H9 (cell line): ENCODE measurements at regions not wholly inside any gene's neighbourhood (a gene's known extent, or its start where the extent isn't known, plus 50 kb on each side); places are given as distances from the start of the nearest gene placed in this dataset.

ENCODE experiments used
- DNase-seq: peaks from one replicate; pipeline ENCODE4 v3.0.0-alpha.2; 2017
- H2AFZ ChIP-seq: one replicate; pipeline ENCODE4 v1.6.1; 2013; ENCODE audit warnings: mild to moderate bottlenecking, low read length, control low read depth, moderate library complexity
- H2AK5ac ChIP-seq: 2 replicates; pipeline ENCODE4 v1.6.1; 2013; ENCODE audit warnings: low read length, control low read depth, mixed read lengths; ENCODE audit not compliant: insufficient read length
- H2BK120ac ChIP-seq: one replicate; pipeline ENCODE4 v1.6.1; 2013; ENCODE audit warnings: low read depth, mild to moderate bottlenecking, low read length, control low read depth, inconsistent platforms; ENCODE audit not compliant: poor library complexity, severe bottlenecking
- H2BK12ac ChIP-seq: 2 replicates; pipeline ENCODE4 v1.6.1; 2013; ENCODE audit warnings: low read length, control low read depth, mixed read lengths, low read depth; ENCODE audit not compliant: insufficient read length
- H2BK15ac ChIP-seq: 2 replicates; pipeline ENCODE4 v1.6.1; 2013; ENCODE audit warnings: low read depth, low read length, control low read depth
- H2BK20ac ChIP-seq: one replicate; pipeline ENCODE4 v1.6.1; 2013; ENCODE audit warnings: low read depth, mild to moderate bottlenecking, low read length, control low read depth, inconsistent platforms; ENCODE audit not compliant: poor library complexity, severe bottlenecking
- H2BK5ac ChIP-seq: 2 replicates; pipeline ENCODE4 v1.6.1; 2013; ENCODE audit warnings: low read length, control low read depth, mixed read lengths; ENCODE audit not compliant: insufficient read length
- H3K14ac ChIP-seq: 2 replicates; pipeline ENCODE4 v1.6.1; 2013; ENCODE audit warnings: low read length, control low read depth; ENCODE audit not compliant: insufficient read depth
- H3K18ac ChIP-seq: 2 replicates; pipeline ENCODE4 v1.6.1; 2013; ENCODE audit warnings: low read depth, mild to moderate bottlenecking, mixed read lengths, low read length, control low read depth; ENCODE audit not compliant: insufficient read length
- H3K23ac ChIP-seq: 2 replicates; pipeline ENCODE4 v1.6.1; 2013; ENCODE audit warnings: low read length, control low read depth, mixed read lengths, low read depth; ENCODE audit not compliant: insufficient read length
- H3K23me2 ChIP-seq: 2 replicates; pipeline ENCODE4 v1.6.1; 2013; ENCODE audit warnings: low read depth, mild to moderate bottlenecking, mixed read lengths, low read length, control low read depth; ENCODE audit not compliant: insufficient read length, poor library complexity, severe bottlenecking
- H3K27ac ChIP-seq: 2 replicates; pipeline ENCODE4 v1.5.1; 2013; ENCODE audit warnings: low read length, control low read depth, mixed read lengths, low read depth; ENCODE audit not compliant: insufficient read length
- H3K27me3 ChIP-seq: 2 replicates; pipeline ENCODE4 v1.6.1; 2013; ENCODE audit warnings: low read length, control low read depth, inconsistent platforms; ENCODE audit not compliant: insufficient read depth
- H3K4ac ChIP-seq: 2 replicates; pipeline ENCODE4 v1.6.1; 2013; ENCODE audit warnings: low read depth, mild to moderate bottlenecking, control low read depth, inconsistent platforms, low read length, moderate library complexity
- H3K4me1 ChIP-seq: 2 replicates; pipeline ENCODE4 v1.6.1; 2013; ENCODE audit warnings: low read length, control low read depth, inconsistent platforms; ENCODE audit not compliant: insufficient read depth
- H3K4me2 ChIP-seq: 2 replicates; pipeline ENCODE4 v1.6.1; 2013; ENCODE audit warnings: low read length, control low read depth, mixed read lengths; ENCODE audit not compliant: insufficient read length, insufficient read depth
- H3K56ac ChIP-seq: 2 replicates; pipeline ENCODE4 v1.6.1; 2013; ENCODE audit warnings: low read depth, mild to moderate bottlenecking, mixed read lengths, low read length, control low read depth; ENCODE audit not compliant: insufficient read length
- H3K79me1 ChIP-seq: 2 replicates; pipeline ENCODE4 v1.6.1; 2013; ENCODE audit warnings: low read depth, mild to moderate bottlenecking, moderate library complexity, low read length, control low read depth, inconsistent platforms; ENCODE audit not compliant: insufficient read depth, poor library complexity, severe bottlenecking
- H3K79me2 ChIP-seq: 2 replicates; pipeline ENCODE4 v1.6.1; 2013; ENCODE audit warnings: low read length, control low read depth, inconsistent platforms; ENCODE audit not compliant: insufficient read depth
- H3K9ac ChIP-seq: 2 replicates; pipeline ENCODE4 v1.6.1; 2013; ENCODE audit warnings: low read length, control low read depth, mixed read lengths; ENCODE audit not compliant: insufficient read length; ENCODE audit errors: extremely low read depth
- H3K9me3 ChIP-seq: one replicate; pipeline ENCODE4 v1.6.1; 2013; ENCODE audit warnings: low read depth, low read length, inconsistent platforms; ENCODE audit not compliant: control insufficient read depth
- H3T11ph ChIP-seq: one replicate; pipeline ENCODE4 v1.6.1; 2013; ENCODE audit warnings: mild to moderate bottlenecking, low read length, control low read depth, inconsistent platforms
- H4K20me1 ChIP-seq: one replicate; pipeline ENCODE4 v1.6.1; 2013; ENCODE audit not compliant: control insufficient read depth, insufficient read length, insufficient read depth
- H4K5ac ChIP-seq: 2 replicates; pipeline ENCODE4 v1.6.1; 2013; ENCODE audit warnings: low read depth, mild to moderate bottlenecking, mixed read lengths, low read length, control low read depth; ENCODE audit not compliant: insufficient read length
- H4K8ac ChIP-seq: replicated peaks from 2 replicates; pipeline ENCODE4 v1.6.1; 2013; ENCODE audit warnings: low read length, control low read depth, mixed read lengths, low read depth; ENCODE audit not compliant: insufficient read length
- H4K91ac ChIP-seq: 2 replicates; pipeline ENCODE4 v1.6.1; 2013; ENCODE audit warnings: low read depth, mild to moderate bottlenecking, moderate library complexity, mixed read lengths, low read length, control low read depth; ENCODE audit not compliant: insufficient read length
- H3K27ac Mint-ChIP-seq, 3 experiments: 2 replicates in 2 of 3; 3 replicates in 1 of 3; pipeline ENCODE4 v1.8.0; 2020 to 2021; ENCODE audit warnings: mixed read lengths in 3 of 3, mild to moderate bottlenecking in 1 of 3, moderate library complexity in 1 of 3
- H3K27me3 Mint-ChIP-seq: 2 replicates; pipeline ENCODE4 v1.8.0; 2021; ENCODE audit warnings: low read depth, mild to moderate bottlenecking, moderate library complexity, mixed read lengths
- H3K36me3 Mint-ChIP-seq, 3 experiments: 2 replicates in 2 of 3; 3 replicates in 1 of 3; pipeline ENCODE4 v1.8.0; 2020 to 2021; ENCODE audit warnings: low read depth in 3 of 3, mixed read lengths in 3 of 3; ENCODE audit not compliant: insufficient read depth in 1 of 3
- H3K4me1 Mint-ChIP-seq, 2 experiments: 2 replicates each; pipeline ENCODE4 v1.8.0; 2020; ENCODE audit warnings: mixed read lengths in 2 of 2
- H3K4me3 Mint-ChIP-seq, 2 experiments: 2 replicates in 1 of 2; 3 replicates in 1 of 2; pipeline ENCODE4 v1.8.0; 2020 to 2021; ENCODE audit warnings: mild to moderate bottlenecking in 2 of 2, mixed read lengths in 2 of 2, moderate library complexity in 1 of 2
- H3K9me3 Mint-ChIP-seq, 2 experiments: 2 replicates in 1 of 2; 3 replicates in 1 of 2; pipeline ENCODE4 v1.8.0; 2020; ENCODE audit warnings: mild to moderate bottlenecking in 2 of 2, mixed read lengths in 2 of 2, moderate library complexity in 1 of 2
- CTCF ChIP-seq: fragments of 200-600 bp; sonication (generic); conservative IDR thresholded peaks from 3 replicates; pipeline ENCODE4 v1.8.0; 2021; ENCODE audit warnings: antibody characterized with exemption, mild to moderate bottlenecking
- WGBS: extraction: QIAGEN DNeasy Blood & Tissue Kit; methylation state at CpG from one replicate; pipeline ENCODE4 v1.1.7; 2013; ENCODE audit warnings: missing lambda C conversion rate, low lambda C conversion rate, mixed read lengths; ENCODE audit not compliant: insufficient read length; ENCODE audit errors: extremely low coverage; 5-methylcytosine and 5-hydroxymethylcytosine counted together

- TF ChIP-seq CTCF = no peak
- Histone ChIP-seq H4K20me1 (no peaks in the 10 kb centered on the region), H2AK5ac (no peak overlapping the region), H3K27me3 (no peaks in the 10 kb centered on the region), H4K8ac (no peak overlapping the region), H3K23me2 (no peaks in the 10 kb centered on the region), H4K5ac (no peak overlapping the region), H3K4ac (no peak overlapping the region), H2BK12ac (no peak overlapping the region), H3K56ac (no peak overlapping the region), H2AFZ (no peak overlapping the region), H3K79me2 (no peaks in the 10 kb centered on the region), H3K23ac (no peak overlapping the region), H4K91ac (no peak overlapping the region), H3K14ac (no peak overlapping the region), H3K18ac (no peak overlapping the region), H3K79me1 (no peaks in the 10 kb centered on the region), H3K9me3 (peaks cover 6% of the 10 kb centered on the region), H2BK120ac (no peak overlapping the region), H2BK15ac (no peak overlapping the region), H3K9ac (no peak overlapping the region), H2BK20ac (no peak overlapping the region), H3K4me2 (no peak overlapping the region), H3K27ac (no peak overlapping the region), H3K4me1 (no peaks in the 10 kb centered on the region), H2BK5ac (no peak overlapping the region), H3T11ph (no peak overlapping the region)
- peaks cover 19 to 22% of the 10 kb centered on the region in 2 experiments for H3K9me3 Mint-ChIP-seq
- H3K27ac Mint-ChIP-seq = no peak overlapping the region
- H3K4me3 Mint-ChIP-seq = no peak overlapping the region
- H3K36me3 Mint-ChIP-seq = peaks cover 3 to 24% (median 10%) of the 10 kb centered on the region in 3 experiments; a peak in 6 of 7 replicates
- H3K27me3 Mint-ChIP-seq = no peaks in the 10 kb centered on the region
- DNase-seq = no peak
- no CpG with 5 or more reads among the region's 4 CpGs for WGBS
- peaks cover 0 to 2% of the 10 kb centered on the region in 2 experiments; a peak in 1 of 4 replicates for H3K4me1 Mint-ChIP-seq
Observed at GRCh38 chr14:96978525-96979272, 181.5 kb downstream of the VRK1 start.
